SK-N-MC (cell line): ENCODE measurements at regions not wholly inside any gene's neighbourhood (a gene's known extent, or its start where the extent isn't known, plus 50 kb on each side); places are given as distances from the start of the nearest gene placed in this dataset.

Experiments used
- EZH2 ChIP-seq: fragments of 200-600 bp; sonication (generic); IDR thresholded peaks from one replicate; pipeline ENCODE4 v1.6.1; 2017; ENCODE audit warnings: antibody characterized with exemption
- FOXP2 ChIP-seq: optimal IDR thresholded peaks from 2 replicates; pipeline ENCODE3; 2011; ENCODE audit warnings: mild to moderate bottlenecking, moderate library complexity; ENCODE audit not compliant: insufficient read depth; ENCODE audit errors: extremely low read length, control extremely low read depth
- POLR2AphosphoS5 ChIP-seq: IDR thresholded peaks from 2 replicates; pipeline ENCODE4 v1.6.1; 2012; ENCODE audit warnings: mild to moderate bottlenecking, low read depth, low read length, borderline replicate concordance

DNA sequence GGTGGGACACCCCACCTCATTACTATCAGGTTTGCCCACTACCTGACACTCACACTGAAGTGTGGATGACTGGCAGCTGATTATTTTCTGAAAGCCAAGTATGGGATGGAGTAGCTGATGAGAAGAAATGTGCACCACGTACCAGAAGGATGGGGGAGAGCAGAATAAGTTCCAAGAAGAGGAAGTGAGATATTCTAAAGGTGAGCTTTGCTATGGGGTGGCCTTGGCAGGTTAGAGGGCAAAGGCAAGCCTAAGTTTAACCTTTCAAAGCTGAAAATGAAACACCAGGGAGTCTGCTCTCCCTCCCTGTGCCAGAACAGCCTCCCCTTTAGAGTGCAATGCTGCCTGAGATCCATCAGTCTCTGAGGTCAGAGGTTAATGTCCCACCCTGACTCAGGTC is 196.1 kb upstream of the OSR1 start:
- no peak for TF ChIP-seq POLR2AphosphoS5
- no peak for TF ChIP-seq EZH2
- TF ChIP-seq FOXP2, result no peak
